ENCODE measurements at regions not wholly inside any gene's neighbourhood (a gene's known extent, or its start where the extent isn't known, plus 50 kb on each side); places are given as distances from the start of the nearest gene placed in this dataset.

DNA sequence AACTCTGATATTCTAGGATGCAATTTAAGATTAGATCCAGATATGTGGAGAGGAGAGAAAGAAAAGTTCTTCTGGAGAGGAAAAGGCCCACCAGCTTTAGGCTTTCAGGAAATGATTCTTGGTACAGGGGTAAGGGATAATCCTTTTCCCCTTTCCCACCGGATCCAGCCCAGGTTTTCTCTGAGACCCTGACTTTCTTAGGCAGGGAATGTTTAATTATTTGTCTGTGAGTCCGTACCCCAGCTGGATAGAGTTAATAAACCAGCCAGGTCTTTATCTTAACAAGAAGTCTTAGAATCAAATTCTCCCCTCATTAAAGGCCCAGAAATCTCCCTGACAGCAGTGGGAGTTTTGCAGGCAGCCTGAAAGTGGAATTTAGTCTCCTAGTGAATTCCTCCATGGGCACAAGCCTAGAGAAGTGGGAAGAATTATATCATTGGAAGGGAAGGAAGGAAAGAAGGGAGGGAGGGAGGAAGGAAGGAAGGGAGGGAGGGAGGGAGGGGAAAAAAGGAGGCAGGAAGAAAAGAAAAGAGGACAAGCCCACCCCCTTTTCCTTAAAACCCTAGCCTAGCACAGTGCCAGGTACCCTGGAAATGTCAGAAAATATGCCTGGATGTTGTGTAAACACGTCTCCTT, 189.0 kb downstream of the PLPP3 start:
- DNase-seq, result no peak

DNA sequence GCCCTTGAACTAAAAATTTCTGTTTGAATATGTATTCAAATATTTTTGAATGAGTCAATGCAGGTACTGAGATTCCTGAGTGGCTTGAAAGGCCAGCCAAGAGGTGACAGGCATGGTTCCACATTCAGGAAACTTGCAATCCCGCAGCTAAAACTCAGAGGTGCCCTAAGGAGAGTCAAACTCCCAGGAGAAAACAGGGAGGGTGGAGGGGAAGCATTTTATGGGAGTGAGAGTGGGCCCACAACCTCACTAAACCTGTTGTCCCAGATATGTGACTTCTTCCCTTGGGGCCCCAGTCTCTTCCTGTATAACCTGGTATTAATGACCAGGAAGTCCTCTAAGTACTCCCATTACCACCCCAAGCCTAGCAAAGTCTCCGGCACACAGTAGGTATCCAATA, 189.6 kb downstream of the PLPP3 start:
- no peak for DNase-seq

DNA sequence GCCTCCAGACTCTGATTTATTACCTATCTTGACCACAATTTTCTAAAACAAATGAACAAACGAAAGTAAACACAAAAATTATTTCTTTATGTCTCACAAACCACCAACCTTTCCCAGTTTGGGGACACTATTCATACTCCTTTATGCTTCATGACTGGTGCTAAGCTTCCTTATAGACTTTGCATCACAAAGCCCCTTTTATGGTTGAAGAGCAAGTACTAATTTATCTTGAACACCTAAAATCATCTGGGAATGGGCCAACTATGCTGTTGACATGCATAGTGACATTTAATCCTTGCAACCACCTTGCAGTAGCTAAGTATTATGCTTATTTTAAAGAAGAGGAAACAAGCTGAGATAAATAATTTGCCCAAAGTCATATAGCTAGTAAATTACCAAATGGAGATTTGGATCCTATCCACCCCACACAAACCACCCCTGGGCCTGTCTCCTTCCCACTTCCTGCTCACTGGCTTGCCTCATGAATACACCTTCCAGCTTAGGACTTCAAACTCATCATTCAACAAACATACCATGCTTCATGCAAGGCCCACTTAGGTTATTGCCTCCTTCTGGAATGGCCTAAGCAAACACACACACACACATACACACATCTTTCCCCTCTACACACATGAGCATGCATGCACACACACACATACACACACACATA, 192.2 kb downstream of the PLPP3 start:
- DNase-seq, result no peak

DNA sequence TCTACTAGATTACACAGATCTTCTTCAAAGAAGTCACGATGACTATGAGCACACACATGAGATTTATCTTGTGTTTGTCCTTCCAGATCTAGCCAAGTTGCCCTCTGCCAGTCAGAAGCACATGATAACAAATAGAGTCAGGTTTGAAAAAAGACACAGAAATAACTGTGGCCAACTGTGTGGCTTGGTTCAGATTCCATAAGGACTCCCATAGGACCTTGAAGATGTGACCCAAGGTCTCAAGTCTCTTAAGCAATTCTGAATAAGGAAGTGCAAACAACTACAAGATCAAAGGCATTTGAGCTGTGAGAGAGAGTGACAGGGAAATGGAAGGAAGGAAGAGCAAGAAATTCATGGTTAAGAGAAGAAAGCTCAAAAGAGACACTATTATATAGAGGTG, 194.0 kb downstream of the PLPP3 start:
- no peak for DNase-seq

DNA sequence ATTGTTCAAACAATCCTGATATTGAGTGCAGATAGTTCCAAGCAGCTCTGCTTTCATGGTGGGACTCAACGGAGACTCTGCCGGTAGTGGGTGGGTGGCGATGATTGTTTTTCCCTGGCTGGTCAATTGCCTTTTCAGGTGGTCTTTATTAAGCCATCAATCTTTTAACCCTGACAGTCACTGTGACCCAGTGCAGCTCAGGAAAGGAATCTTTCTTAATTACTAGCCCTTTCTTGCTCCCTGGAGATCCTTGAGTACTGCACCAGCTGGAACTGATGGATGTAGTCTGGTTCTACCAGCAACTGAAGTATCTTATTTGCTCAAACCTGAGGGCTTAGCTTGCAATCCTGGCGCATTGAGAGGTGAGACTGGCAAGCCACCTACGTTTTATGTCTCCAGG, 196.4 kb downstream of the PLPP3 start:
- no peak for DNase-seq

DNA sequence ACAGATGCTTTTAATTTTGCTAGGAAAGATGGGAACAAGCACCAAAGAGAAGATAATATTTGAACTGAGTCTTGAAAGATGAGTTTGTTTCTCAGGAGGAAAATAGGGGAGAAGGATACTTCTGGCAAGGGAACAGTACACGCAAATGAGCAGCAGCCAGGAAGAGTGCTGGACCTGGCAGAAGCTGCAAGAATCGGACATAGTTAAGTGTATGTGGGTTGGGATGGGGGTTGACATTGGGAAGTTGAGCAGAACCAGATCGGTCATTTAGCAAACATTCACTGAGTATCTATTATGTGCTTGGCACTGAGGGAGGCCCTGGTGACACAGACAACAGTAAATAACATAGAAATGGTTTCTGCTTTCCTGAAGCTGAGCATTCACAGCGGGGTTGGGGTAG, 198.8 kb downstream of the PLPP3 start:
- no peak for DNase-seq

DNA sequence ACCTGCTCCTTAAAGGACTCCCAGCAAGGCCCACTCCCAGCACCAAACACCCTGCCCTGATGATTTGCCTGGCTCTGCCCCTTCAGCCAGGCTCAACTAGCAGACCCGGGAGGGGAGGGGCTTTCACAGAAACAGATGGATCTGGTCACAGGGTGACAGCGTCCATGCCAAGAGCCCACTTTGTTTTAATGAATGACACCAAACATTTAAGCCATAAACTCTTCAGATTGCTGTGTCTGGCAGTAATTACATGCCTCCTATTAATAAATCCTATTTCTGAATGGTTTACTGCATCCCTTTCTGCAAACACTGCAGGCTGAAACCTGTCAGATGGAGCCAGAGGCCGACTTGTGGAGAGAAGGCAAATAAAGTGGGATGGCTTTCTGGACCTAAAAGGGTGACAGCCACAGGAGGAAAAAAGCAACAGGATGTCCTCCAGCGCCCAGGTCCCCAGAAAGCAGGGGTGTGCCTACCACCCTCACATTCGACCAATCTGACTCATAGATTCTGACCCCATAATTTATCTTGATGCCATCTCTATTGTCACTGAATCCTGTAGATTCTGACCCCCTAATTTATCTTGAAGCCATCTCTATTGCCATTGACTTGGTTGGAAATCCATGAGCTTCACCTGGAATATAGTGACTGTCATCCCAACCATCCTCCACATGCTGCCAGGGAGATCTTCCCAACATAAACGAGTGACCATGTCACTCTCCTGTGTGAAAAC, 200.9 kb downstream of the PLPP3 start:
- no peak for DNase-seq

DNA sequence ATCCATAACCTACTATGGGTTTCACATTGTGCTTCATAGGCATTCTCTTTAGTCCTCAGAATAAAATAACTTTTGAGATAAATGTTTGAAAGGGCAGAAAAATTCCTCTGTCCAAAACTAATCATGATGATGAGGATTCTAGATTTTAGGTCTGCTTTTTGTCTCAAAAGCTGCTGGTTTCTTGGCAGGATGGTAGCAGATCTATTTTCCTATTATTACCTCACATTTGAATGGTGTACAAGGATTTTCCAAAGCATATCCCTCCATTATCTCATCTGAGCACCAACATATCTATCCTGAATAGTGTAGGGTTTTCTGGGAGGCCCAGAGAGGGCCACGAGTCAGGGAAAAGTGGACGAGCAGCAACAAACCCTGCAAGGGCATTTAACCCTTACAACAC, 201.9 kb downstream of the PLPP3 start:
- DNase-seq, result no peak

DNA sequence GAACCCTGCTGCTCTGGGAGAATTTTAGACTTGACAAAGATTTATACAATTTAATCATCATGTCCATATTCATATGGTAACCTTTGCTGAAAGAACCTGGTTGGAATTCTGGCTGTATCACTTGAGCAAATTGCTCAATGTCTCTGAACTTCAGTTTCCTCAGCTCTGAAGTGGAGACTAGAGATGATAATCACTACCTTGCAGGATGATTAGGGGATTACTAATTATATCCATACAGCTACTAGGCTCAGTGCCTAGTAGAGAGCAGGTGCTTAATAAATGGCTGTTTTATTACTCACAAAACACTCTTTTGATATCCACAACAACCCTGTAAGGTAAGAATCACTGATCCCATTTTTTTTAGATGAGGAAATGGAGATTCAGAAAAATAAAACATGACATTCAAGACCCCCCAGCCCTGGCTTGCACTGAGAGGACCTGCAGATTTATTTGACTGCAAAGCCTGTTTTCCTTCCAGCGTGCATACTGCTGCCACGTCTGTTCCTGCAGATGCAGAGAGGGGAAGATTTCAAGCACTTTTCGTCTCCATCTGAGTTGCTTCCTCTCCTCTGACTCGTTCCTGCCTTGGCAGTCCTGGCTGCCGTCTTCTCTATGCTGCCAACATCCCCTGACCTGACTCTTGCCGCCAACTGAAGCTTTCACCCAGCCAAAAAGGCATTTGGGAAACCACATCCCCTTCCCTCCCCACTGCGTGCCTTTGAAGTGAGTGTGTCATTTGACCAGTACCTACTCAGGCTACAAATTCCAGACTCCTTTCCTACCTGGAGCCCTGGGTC, 203.0 kb downstream of the PLPP3 start:
- no peak for DNase-seq

DNA sequence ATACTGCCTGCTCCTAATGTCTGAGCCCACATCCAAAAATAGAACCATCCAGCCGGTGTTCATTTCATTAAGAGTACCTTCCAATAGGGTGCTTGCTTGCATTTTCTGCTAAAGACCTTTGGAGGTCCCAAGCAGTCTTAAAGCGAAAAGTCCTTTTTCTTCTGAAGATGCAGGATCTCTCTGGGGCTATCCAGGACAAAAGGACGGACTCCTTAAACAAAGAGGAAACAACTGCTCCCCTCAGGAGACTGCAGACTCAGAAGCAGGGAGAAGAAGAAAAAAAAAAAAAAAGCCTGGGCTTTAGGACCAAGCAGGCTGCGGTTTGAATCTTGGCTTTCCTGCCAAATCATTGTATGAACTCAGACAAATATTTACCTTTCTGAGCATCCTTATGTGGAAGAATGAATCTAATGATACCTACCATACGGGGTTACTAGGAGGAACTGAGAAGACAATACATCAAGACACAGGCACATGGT, 204.0 kb downstream of the PLPP3 start:
- no peak for DNase-seq

DNA sequence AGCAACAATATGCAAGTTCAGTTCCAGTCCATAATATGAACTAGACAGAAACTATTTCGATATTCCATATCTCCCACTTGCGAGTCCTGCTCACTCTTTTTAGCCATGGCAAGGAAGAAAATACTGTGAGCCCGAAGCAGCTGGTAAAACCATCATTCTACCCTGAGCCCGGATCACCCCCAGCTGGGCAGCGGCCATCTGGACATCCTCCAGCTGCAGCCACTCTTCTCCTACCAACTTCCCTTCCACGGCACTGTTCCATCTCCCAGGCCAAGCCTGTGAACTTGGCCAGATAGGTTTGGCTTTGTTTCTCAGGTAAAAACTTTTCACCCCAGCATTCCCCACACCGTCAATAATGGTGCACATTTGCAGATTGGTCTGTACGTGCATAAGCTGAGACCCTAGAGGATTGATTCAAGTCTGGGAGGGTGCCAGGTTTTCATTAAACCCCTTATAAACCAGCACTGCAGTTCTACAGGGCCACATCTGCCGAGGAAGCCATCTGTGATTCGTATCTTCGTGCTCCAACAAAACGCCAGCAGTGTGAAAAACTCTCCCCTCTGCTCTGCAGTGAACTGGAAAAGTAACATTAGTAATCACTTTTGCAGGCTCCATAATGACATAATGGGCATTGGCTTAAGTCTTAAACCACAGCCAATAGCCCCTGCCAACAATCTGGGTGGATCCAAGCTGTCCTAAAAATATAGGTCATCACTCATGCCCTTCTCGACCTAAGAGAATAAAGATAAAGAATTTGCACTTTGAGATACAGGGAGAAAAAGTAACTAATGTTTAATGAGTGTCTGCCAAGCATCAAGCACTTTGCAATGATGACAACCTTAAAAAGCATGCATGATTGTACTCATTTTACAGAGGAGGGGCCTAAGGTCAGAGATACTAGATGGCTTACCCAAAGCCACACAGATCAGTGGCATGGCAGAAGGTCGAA, 205.1 kb downstream of the PLPP3 start:
- no peak for DNase-seq

DNA sequence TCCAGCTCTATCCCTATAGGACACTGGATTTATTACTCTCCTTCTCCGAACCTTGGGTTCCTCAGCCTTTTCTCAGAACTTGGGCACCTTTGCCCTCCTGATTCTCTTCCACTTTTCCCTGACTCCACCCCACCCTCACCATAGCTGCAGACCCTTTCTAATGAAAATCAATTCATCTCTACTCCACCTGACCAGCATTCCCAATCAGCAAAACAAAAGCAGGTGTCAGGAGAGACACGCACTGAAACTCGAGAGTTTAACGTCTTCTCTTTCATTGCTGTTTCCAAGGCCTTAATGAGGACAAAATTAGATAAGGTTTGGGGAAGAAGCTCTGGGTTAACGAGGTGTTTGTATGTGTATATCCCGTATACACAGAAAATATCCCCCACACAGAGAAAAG, 208.8 kb downstream of the PLPP3 start:
- DNase-seq, result no peak

DNA sequence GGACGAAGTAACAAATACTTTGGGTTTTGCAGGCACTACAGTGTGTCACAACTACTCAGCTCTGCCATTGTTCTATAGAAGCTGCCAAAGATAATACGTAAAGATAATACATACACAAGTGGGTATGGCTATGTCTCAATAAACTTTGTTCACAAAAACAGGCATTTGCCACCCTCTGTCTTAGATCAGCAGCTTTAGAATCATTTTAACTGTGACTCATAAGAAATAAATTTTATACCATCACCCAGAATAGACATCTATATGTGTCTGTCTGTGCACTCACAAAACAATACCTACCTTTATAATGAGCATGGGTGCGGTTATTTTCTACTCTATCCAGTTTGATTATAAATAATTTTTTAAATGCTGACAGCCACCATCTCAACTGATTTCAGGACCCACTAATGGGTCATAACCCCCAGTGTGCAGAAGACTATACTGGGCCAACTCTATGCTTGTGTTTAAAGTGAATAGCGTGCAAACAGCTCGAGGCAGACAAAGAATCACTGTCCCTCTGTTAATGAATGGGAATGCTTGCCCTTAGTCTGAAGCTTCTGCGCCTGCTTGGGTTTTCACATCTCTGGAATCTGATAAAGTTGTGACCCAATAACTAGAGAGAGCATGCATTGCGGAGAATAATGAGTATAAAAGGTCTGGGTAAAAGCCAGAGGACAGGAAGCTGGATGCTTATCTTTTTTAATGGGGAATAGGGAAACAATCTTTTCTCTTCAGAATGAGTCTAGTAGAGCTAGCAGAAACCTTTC, 216.2 kb downstream of the PLPP3 start:
- DNase-seq, result no peak

DNA sequence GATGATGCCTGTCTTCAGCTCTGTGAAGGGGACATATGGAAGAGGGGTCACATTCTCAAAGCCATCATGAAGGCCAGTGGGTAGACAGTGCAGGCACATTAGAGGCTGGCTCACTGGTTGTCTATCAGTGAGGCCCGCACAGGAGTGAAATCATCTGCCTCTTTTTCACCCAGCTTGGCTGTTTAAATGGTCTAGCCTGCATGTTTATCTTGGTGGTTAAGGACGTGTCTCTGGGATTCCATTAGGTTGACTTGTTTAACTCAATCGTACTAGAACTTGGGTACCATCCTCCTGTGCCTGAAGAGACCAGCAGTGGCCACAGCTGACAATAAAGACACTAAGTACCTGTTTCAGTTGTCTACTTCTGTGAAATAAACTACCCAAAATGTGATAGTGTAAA, 219.3 kb downstream of the PLPP3 start:
- no peak for DNase-seq

DNA sequence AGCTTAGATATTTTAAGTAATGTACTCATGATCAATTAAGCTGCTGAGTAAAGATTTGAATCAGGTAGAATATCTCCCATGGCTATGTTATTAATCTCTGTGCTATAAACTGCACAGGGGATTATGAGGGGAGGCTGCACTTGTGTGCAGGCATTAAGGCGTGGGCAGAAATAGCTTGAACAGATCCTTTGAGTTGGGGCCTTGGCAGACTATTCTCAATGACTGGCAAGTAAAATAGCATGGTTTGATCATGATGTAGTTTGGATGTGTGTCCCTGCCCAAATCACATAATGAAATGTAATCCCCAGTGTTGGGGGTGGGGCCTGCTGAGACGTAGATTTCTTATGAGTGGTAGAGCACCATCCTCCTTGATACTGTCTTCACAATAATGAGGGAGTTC, 220.3 kb downstream of the PLPP3 start:
- no peak for DNase-seq

DNA sequence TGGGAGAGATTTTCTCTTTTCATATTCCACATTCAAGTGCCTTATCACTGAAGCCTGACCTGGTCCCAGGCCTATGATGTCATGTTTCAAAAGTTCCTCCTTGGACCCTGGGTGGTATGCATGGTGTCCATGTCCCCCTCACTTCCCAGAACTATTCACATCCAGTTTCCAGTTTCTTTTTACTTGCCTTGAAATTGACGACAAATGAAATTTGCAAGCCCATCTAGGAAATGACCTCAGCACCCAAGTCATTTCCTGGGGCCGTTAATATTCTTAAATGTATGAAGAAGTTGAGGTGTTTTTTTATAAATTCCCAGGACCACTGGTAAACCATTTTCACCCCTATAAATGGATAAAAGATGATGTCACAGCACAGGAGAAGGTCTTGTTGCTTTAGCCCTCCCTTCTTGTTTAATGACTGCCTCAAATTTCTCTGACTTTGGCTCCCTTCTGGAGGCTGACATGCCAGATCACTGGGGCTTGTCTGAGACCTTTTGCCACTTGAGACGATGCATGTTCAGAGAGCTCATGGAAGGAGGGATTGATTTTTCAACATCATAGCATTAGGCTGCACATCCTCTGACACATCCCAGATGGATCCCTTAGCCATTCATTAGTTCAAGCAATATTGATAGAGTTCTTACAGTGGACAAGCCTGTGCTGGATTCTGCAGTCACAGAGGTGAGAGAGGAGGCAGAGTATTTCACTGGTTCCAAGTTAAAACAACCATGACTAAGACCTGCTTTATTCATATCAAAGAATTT, 221.3 kb downstream of the PLPP3 start:
- DNase-seq, result no peak

DNA sequence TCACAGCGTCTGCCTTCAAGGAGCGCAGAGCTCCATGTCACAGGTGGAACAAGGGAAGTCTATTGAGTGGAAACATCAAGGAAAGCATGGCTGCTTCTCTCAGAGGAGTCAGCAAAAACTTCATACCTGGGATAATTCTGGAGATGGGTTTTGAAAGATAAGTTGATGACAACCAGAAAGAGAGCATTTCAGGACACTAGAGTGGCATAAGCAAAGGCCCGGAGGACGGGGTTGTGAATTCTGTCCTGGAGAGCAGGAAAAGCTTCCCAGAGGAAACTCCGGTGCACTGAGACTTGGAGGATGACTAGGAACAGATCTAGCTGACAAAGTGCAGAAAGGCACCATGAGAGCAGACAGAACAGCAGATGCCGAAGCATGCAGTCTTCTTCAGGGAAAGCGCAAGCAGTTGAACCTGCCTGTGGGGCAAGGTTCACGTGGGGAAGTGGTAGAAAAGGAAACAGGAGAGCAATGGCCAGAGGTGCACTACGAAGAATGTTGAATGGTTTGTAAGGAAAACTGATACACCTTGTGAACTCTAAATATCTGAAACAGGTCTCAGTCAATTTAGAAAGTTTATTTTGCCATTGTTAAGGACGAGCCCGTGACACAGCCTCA, 222.9 kb downstream of the PLPP3 start:
- DNase-seq, result no peak

DNA sequence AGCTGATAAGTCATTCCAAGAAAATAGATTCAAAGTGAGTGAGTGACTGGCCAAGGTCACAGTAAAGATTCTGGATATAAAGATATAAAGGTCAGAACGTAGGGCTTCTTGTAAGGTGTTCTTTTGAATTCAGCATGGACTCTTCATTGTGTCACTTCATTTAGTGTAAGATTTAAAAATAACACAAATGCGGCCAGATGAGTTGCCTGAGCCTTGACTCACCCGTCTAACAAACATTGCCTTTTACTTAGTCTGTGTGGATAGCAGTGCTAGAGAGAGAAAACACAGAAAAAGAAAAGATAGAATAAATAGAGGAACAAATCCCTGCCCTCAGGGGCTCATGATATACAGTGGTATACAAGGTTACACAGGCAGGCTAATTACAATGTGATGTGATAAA, 223.4 kb downstream of the PLPP3 start:
- no peak for DNase-seq

DNA sequence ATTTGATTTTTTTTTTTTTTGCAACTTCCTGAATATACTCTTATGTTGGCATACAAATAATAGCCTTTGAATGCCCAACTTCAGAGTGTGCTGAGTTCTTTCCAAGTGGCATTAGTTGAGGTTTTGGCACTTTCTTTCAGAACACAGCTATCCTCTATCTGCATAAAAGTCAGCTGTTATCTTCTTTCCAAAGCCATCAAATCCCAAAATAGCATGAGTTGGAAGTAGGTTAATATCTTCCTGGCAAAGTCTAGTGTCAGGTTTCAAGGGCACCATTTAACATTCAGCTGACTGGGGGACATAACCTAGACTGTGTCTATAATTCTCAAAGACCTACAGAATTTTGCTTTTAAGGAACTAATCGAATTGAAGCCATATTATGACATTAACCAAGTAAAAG, 223.9 kb downstream of the PLPP3 start:
- DNase-seq, result no peak

DNA sequence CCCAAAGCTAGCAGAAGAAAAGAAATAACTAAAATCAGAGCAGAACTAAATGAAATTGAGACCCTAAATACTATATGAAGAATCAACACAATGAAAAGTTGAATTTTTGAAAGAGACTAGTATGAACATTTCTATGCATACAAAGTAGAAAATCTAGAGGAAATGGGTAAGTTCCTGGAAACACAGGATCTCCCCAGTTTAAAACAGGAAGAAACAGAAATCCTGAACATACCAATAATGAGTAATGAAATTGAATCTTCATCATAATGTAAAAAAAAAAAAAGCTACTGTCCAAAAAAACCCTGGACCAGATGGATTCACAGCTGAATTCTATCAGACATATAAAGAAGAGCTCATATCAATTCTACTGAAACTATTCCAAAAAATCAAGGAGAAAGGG, 233.5 kb downstream of the PLPP3 start:
- DNase-seq, result no peak
